Osteoblast (primary cell): ENCODE measurements at regions not wholly inside any gene's neighbourhood (a gene's known extent, or its start where the extent isn't known, plus 50 kb on each side); places are given as distances from the start of the nearest gene placed in this dataset.

Source experiments
- DNase-seq: peaks from one replicate; pipeline ENCODE4 v3.0.0; 2011; ENCODE audit warnings: low spot score, mixed read lengths; ENCODE audit not compliant: insufficient read length; ENCODE audit errors: missing footprints
- H2AFZ ChIP-seq: 2 replicates; pipeline ENCODE4 v1.6.0; 2011; ENCODE audit warnings: mild to moderate bottlenecking, low read length
- H3K27ac ChIP-seq: 2 replicates; pipeline ENCODE4 v1.5.1; 2011; ENCODE audit warnings: mild to moderate bottlenecking, low read depth, low read length, moderate library complexity
- H3K27me3 ChIP-seq: 2 replicates; pipeline ENCODE4 v1.6.0; 2012; ENCODE audit warnings: mild to moderate bottlenecking, control low read depth, inconsistent platforms, low read length, moderate library complexity; ENCODE audit not compliant: insufficient read depth
- H3K36me3 ChIP-seq: 2 replicates; pipeline ENCODE4 v1.5.1; 2011; ENCODE audit warnings: mild to moderate bottlenecking, low read length, control low read depth, moderate library complexity; ENCODE audit not compliant: insufficient read depth
- H3K4me1 ChIP-seq: 2 replicates; pipeline ENCODE4 v1.5.1; 2011; ENCODE audit warnings: mild to moderate bottlenecking, low read length, control low read depth, moderate library complexity; ENCODE audit not compliant: insufficient read depth
- H3K4me2 ChIP-seq: 2 replicates; pipeline ENCODE4 v1.6.0; 2011; ENCODE audit warnings: mild to moderate bottlenecking, low read length; ENCODE audit not compliant: insufficient read depth
- H3K4me3 ChIP-seq: fragments of 200-600 bp; sonication (generic); 3 replicates; pipeline ENCODE4 v1.5.1; 2012; ENCODE audit warnings: mild to moderate bottlenecking, low read length, inconsistent platforms; ENCODE audit not compliant: insufficient read depth
- H3K79me2 ChIP-seq: 2 replicates; pipeline ENCODE4 v1.6.0; 2012; ENCODE audit warnings: mild to moderate bottlenecking, low read length, control low read depth, inconsistent platforms; ENCODE audit not compliant: insufficient read depth
- H3K9me3 ChIP-seq: 2 replicates; pipeline ENCODE4 v1.5.1; 2011; ENCODE audit warnings: low read depth, low read length, control low read depth
- H4K20me1 ChIP-seq: 2 replicates; pipeline ENCODE4 v1.6.0; 2012; ENCODE audit warnings: mild to moderate bottlenecking, low read length, control low read depth; ENCODE audit not compliant: insufficient read depth
- CTCF ChIP-seq: IDR thresholded peaks from 2 replicates; pipeline ENCODE4 v1.5.1; 2011; ENCODE audit warnings: mild to moderate bottlenecking, low read depth, low read length, moderate library complexity; ENCODE audit errors: extremely low read depth

GRCh38 chr9:81058782-81059181 lies 630.6 kb downstream of the TLE1 start:
- H3K9me3 ChIP-seq: no peaks in the 10 kb centered on the region
- no peak for TF ChIP-seq CTCF
- H3K4me1 ChIP-seq: no peaks in the 10 kb centered on the region
- no peak overlapping the region for H3K4me3 ChIP-seq
- peak; percentile 17 for DNase-seq
- no peaks in the 10 kb centered on the region for H4K20me1 ChIP-seq
- no peak overlapping the region for H2AFZ ChIP-seq
- H3K36me3 ChIP-seq: no peaks in the 10 kb centered on the region
- H3K4me2 ChIP-seq: no peak overlapping the region
- H3K27me3 ChIP-seq: no peaks in the 10 kb centered on the region
- H3K27ac ChIP-seq: no peak overlapping the region
- H3K79me2 ChIP-seq: no peaks in the 10 kb centered on the region

- no peaks in the 10 kb centered on the region for H3K27me3 ChIP-seq
- no peaks in the 10 kb centered on the region for H4K20me1 ChIP-seq
- peak overlapping the region; percentile 26 for H3K4me2 ChIP-seq
- H3K4me1 ChIP-seq: peaks cover 9% of the 10 kb centered on the region
- peak; percentile 67 for DNase-seq
- TF ChIP-seq CTCF: no peak
- no peak overlapping the region for H2AFZ ChIP-seq
- no peak overlapping the region for H3K27ac ChIP-seq
- H3K36me3 ChIP-seq: no peaks in the 10 kb centered on the region
- H3K79me2 ChIP-seq: no peaks in the 10 kb centered on the region
- no peak overlapping the region for H3K4me3 ChIP-seq
- no peaks in the 10 kb centered on the region for H3K9me3 ChIP-seq
Measured at GRCh38 chr9:81053298-81054025, 635.9 kb downstream of the TLE1 start.

- Histone ChIP-seq H2AFZ (no peak overlapping the region), H3K27ac (no peak overlapping the region), H3K9me3 (no peaks in the 10 kb centered on the region), H3K4me1 (peaks cover 9% of the 10 kb centered on the region), H3K4me3 (no peak overlapping the region), H4K20me1 (no peaks in the 10 kb centered on the region), H3K4me2 (peak overlapping the region; percentile 26), H3K36me3 (no peaks in the 10 kb centered on the region), H3K27me3 (no peaks in the 10 kb centered on the region), H3K79me2 (no peaks in the 10 kb centered on the region)
- DNase-seq: peak; percentile 44
- no peak for TF ChIP-seq CTCF
Measured at GRCh38 chr9:81052846-81053245, 636.5 kb downstream of the TLE1 start.

GRCh38 chr9:81047280-81047679 lies 642.1 kb downstream of the TLE1 start:
- no peak overlapping the region for H3K27ac ChIP-seq
- H3K4me1 ChIP-seq: no peaks in the 10 kb centered on the region
- H3K4me3 ChIP-seq: no peak overlapping the region
- TF ChIP-seq CTCF: no peak
- H3K79me2 ChIP-seq: no peaks in the 10 kb centered on the region
- no peaks in the 10 kb centered on the region for H3K36me3 ChIP-seq
- no peaks in the 10 kb centered on the region for H3K27me3 ChIP-seq
- no peak for DNase-seq
- no peak overlapping the region for H3K4me2 ChIP-seq
- H3K9me3 ChIP-seq: no peaks in the 10 kb centered on the region
- no peaks in the 10 kb centered on the region for H4K20me1 ChIP-seq
- no peak overlapping the region for H2AFZ ChIP-seq
